Frontal cortex (tissue), 3 donors: ENCODE measurements at regions not wholly inside any gene's neighbourhood (a gene's known extent, or its start where the extent isn't known, plus 50 kb on each side); places are given as distances from the start of the nearest gene placed in this dataset.

ENCODE experiments used
- DNase-seq, 2 donors: peaks; one replicate each; pipeline ENCODE4 v3.0.0; 2012; ENCODE audit warnings: low spot score in 2 of 2
- FAIRE-seq: peaks from 2 replicates; lab custom pipeline; 2012; peaks lifted over from hg19 to GRCh38; lab: Jason Lieb, UNC
- donor health status: control.
- donor health status: control.
- donor health status: control.

DNA sequence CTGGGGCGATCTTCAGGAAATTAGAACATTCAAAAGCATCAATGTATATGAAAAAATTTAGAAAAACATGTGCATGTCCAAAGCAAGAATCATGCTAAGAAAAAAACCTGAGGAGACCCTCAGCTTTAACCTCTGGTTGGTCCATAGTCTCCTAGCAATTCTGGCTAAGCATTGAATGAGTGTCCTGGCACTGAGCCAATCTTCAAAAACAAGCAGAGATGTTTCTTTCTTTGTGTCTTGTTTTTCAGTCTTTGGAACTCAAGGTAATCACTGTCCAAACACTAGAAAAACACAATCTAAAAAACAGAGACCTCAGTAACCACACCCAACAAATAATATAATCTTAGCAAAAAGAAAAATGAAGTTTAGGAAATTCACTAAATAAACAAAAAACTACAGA is 205.4 kb upstream of the CARD18 start:
- no peak for DNase-seq
- FAIRE-seq: no peak

DNA sequence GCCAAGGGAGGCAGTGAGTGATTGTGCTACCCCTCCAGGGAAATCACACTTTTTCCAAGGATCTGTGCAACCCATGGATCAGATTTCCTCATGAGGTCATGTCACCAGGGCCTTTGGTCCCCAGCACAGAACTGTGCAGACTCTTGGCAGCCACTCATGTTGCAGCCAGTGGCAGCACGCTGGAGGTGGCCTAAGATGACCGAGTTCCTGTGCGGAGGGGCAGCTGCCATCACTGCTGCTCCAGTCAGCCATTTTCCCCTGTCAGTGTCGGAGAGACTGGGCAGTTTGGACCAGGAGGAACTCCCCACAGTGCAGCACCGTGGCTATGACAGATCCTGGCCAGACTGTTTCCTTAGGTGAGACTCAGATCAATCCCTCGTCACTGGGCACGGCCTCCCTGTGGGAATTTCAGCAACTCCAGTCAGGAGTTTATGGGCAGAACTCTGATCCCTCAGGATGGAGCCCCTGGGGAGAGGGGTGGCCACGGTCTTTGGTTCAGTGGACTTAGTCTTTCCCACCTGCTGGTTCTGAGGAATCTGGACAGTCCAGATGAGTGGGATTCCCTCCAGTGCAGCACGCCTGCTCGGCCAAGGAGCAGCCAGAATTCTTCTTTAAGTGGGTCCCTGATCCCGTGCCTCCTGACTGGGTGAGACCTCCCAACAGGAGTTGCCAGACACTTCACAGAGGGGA is 194.6 kb upstream of the CARD18 start:
- FAIRE-seq (no peak), DNase-seq (no peak)

DNA sequence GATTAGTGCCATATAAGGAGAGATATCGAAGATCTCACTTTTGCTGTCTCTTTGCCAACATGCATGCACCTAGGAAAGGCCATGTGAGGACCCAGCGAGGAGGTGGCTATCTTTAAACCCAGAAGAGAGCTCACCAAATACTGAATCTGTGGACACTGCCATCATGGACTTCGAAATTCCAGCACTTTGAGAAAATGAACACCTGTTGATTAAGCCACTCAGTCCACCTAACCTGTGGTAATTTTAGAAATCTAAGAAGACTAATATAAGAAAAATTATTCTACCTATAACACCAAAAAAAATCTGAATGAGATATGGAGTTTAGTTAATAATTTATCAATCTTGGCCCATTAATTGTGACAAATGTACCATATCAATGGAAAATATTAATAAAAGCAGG is 193.6 kb upstream of the CARD18 start:
- DNase-seq: no peak
- FAIRE-seq: no peak

DNA sequence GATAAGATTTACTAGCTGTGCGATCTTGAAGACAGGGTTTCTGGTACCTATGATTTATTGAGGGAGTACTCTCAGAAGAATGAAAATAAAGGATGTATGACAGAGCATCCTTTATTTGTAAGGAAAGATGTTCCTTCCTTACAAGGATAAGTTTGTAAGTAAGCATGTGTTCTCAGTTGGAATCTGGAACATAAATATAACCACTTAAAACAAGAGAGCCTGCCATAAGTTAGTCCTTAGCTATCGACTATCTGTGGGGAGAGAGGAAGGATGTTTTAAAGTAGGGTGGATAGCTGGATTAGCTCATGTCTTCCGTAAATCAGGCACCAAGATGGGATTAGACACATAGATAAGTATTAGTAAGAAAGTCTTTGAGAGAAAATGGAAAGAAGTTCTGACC is 192.6 kb upstream of the CARD18 start:
- FAIRE-seq (no peak), DNase-seq (no peak)

DNA sequence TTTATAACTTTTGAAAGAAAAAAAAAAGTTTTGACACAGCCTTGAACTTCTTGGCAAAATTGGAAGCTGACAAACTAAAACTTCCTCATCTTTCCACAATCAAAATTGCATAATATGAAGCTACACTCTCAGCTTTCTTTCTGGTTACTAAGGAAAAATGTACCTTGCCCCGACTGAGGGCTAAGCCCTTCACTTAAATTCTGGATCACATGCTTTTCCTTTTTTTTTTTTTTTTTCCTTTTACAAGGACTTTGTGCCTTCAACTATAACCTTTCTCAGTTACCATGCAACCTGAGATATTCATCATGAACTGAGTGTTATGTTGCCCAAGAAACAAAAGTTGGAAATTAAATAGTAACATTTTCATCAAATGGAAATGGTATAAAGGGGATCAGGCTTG is 188.5 kb upstream of the CARD18 start:
- DNase-seq: no peak
- no peak for FAIRE-seq

DNA sequence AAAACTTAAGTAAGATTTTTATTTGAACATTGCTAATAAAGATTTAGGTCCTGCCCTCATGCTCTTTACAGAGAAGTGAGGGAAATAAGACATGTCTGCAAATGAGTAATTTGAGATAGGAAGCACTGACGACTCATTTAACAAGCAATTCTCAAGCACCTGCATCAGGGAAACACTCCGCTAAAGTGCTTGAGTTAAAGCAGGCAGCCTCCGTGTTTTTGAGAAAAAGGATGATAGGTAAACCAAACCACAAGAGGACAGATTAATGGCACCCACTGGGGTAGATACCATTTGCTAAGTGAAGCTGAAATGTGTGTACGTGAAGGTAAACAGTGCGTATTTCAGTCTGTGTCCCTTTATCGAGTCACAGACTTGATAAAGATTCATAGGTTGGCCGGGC is 184.6 kb upstream of the CARD18 start:
- DNase-seq (no peak), FAIRE-seq (no peak)

DNA sequence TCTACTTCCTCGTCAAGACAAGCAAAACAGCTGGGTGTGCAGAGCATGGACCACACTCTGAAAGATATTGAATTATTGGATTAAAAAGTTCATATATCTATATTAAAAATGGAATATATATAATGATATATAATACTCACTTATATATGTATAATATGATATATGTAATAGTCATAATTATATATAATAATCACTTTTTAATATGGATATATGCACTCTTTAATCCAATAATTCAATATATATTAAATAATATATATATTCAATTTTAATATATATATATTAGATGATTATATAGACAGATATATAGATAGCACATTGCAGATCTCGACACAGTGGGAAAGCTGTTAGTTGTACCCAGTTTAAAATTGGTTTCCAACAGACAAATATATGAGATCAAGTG is 182.1 kb upstream of the CARD18 start:
- DNase-seq (no peak), FAIRE-seq (peak; percentile 79)

DNA sequence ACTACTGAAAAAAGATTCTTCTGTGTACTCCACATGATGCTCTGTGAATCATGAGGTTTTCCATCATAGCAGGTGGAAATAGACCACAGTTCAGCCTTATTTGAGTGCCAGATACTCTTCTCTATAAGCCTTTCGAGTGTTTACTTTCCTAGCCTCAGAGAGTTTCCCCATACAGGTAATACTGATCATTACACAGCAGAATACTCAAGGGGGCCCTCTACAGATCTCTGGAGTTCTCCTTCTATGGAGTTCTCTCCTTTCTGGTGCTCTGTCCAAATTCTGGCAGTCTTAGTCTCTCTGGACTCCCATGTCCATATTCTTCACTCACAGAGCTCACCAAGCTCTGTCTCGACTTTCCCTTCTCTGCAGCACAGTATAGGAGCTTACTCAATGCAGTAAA is 175.7 kb upstream of the CARD18 start:
- FAIRE-seq: no peak
- DNase-seq: no peak

DNA sequence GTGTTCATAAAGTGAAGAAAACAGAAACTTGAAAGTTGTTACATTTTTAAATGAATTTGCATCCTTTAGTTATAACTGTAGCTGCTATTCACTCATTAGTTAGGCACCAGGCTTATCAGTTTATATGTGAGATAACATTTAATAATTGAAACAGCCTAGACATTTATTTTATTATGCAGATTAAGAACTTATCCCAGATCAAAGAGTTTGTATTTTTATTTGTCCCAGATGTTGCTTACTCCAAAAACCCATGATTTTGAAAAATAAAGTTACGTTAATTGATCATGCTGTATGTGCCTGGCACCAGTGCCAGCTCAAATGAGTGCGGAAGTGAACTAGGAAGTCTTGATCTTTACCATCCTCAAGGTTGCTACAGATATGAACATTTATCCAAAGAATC is 172.7 kb upstream of the CARD18 start:
- no peak for DNase-seq
- FAIRE-seq: no peak

DNA sequence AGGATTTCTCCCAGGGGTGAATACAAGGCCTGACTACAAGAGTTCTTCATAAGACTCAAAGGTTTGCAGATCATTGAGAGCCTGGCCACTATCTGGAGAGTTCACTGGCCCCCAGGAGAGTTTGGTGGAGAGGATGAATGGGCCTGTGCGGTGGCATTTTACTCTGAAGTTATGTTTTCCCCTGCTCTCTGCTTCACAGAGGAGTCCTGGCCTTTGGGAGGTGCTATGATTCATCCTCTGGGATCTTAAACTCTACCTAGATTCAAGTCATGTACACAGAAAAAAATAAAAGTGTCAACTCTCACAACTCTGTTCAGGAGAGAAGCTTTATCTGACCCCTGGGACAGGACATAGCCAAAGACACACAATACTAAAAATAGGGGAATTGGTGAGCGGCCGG is 159.1 kb upstream of the CARD18 start:
- no peak for FAIRE-seq

DNA sequence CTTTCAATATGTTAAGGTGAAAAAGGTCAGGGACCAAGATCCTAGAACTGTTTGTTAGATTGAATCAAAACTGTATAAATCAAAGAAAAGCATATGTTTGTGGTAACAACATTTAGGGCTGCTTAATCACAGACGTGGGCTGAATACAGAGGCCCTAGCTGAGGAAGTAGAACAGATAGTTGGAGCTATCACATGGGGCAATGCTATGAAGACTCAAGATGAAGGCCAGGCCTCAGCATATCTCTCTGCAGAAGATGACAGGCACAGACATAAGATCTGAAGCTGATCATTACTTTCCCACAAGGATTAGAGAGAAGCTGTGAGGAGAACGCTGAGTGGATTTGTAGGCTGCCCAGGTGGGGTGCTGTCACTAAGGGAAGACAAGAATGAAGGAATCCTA is 158.6 kb upstream of the CARD18 start:
- no peak for DNase-seq

More for the DNA sequence above, 159.1 kb upstream of the CARD18 start:
- no peak for DNase-seq

DNA sequence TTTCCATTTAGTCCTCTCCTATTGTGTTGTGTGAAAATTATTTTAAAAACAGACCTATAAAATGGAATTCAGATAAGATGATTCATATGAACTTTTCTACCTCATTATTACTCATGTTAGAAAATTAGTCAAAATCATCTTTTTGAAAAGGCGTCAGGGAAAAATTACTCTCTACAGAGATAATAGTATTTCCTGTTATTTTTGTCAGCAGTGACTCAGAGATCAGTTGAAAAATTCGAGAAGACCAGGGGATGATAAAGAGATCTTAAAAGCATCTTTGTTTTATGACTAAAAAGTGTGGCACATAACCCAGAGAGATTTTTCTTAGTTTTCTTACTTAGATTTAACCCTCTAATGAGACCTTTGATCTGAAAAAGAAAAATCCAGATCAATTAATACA is 157.9 kb upstream of the CARD18 start:
- no peak for DNase-seq
- FAIRE-seq: no peak

More for the DNA sequence above, 158.6 kb upstream of the CARD18 start:
- FAIRE-seq: no peak

DNA sequence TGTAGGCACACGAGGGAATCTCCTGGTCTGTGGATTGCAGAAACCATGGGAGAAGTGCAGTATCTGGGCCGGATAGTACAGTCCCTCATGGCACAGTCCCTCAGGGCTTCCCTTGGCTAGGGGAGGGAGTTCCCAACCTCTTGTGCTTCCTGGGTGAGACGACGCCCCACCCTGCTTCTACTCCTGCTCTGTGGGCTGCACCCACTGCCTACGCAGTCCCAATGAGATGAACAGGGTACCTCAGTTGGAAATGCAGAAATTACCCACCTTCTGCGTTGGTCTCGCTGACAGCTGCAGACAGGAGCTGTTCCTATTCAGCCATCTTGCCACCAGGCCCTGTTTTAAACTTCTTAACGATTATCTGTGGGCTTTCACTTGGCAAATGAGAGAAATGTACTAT is 157.2 kb upstream of the CARD18 start:
- DNase-seq (no peak), FAIRE-seq (no peak)

DNA sequence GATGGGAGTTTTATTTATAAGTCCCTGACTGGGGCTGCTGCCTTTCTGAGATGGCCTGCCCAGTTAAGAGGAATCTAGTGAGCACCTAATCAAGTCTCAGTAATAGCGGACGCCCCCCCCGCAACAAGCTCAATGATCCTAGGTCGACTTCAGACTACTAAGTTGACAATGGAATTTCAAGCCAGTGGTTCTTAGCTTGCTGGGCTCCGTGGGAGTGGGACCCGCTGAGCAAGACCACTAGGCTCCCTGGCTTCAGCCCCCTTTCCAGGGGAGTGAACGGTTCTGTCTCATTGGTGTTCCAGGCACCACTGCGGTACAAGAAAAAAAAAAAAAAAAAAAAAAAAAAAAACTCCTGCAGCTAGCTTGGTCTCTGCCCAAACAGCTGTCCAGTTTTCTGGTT is 156.8 kb upstream of the CARD18 start:
- FAIRE-seq (no peak), DNase-seq (no peak)

DNA sequence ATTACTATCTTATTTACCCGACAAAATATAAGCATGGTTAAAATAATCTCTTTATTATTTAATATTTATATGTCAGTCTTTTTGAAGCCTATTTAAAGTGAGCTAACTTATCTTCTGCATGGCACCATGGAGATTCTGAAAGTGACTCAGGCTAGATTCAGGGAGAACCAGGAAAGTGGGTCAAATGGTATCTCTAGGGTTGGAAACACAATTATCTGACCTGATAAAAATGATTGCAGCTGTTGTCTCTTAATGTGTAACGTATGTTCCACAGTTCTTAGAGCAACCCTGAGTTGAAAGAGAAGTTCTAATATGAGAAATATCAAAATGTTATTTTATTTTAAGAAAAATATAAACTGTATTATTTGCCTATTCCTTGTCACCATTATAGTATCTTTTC is 143.1 kb upstream of the CARD18 start:
- FAIRE-seq: no peak
- no peak for DNase-seq

DNA sequence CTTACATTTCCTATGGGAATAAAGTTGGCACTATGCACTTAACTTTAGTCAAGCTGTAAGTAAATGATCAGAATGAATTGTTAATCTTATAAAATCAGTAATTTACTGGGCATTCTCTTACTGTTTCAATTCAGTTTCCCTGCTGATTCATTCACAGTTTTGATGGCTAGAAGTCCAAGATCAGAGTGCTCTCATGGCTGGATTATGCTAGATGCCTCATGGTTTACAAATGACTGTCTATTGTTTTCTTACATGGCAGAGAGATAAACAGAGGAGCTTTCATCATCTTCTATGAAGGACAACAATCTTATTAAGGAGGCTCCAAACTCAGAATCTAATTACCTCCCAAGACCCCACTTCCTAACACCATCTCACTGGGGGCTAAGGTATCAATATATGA is 135.1 kb upstream of the CARD18 start:
- DNase-seq: no peak
- FAIRE-seq: no peak

DNA sequence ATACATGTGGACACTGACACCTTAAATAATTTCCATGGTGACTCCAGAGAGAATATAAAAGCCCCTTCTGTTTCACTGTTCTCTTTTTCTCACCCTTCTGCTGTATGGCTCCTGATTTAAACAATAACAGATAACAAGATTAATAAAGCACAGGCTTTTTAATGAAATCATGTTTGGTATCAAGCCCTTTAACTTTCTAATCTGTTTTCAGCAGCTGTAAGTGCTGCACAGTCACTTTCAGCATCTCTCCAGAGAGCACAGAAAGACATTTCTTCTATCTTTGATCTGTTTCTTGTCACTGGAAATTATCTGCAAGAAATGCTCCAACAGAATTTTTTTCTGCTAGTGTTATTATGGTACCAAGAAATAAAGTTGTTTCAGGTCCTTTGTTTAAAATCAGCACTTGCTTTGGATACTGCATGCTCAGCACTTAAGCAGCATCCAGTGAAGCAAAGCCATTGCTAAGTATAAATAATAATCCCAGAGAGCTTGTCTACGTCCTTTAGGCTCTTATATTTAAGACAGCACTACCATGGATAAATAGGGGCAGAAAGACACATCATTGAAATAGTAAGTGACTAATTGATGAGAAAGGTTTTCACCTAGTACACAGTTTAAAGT is 134.2 kb upstream of the CARD18 start:
- FAIRE-seq: no peak

DNA sequence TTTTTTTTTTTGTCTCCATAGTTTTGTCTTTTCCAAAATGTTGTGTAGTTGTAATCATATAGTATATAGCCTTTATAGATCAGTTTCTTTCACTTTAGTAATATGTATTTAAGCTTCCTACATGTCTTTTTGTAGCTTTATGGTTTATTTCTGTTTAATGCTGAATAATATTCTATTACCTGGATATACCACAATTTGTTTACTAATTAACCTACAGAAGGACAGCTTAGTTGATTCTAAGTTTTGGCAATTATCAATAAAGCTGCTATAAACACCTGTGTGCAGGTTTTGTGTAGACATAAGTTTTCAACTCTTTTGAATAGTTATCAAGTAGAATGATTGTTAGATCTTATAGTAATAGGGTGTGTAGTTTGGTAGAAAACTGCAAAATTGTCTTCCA is 130.3 kb upstream of the CARD18 start:
- DNase-seq (no peak), FAIRE-seq (no peak)

More for the DNA sequence above, 134.2 kb upstream of the CARD18 start:
- DNase-seq: no peak

DNA sequence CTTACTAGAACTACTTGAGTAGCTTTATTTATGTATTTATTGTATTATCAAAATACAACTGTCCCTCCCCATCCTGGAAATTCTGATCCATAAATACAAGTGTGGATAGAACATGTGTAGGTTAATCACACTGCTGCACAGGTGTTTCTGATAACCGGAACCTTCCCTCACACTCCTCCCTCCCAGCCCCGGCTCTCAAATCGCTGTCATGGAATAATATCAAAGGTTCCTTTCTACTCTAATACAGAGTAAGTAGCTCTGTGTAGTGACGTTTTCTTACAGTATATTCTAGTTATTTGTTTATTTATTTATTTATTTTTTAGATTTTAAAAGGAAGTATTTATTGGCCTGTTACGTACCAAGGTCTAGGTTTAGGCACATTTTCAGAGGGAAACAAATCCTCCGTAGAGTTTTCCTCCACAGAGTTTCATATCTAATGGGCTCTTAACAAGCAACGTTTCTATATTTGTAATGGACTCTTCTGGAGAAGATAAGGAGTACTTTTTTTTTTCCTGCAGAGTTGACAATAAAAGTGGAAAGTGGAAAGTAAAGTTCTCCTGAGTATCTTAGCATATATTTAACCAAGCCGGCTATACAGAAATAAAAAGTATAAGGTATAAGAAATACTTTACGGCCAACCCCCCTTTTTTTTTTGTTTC is 129.0 kb upstream of the CARD18 start:
- FAIRE-seq (no peak), DNase-seq (no peak)

DNA sequence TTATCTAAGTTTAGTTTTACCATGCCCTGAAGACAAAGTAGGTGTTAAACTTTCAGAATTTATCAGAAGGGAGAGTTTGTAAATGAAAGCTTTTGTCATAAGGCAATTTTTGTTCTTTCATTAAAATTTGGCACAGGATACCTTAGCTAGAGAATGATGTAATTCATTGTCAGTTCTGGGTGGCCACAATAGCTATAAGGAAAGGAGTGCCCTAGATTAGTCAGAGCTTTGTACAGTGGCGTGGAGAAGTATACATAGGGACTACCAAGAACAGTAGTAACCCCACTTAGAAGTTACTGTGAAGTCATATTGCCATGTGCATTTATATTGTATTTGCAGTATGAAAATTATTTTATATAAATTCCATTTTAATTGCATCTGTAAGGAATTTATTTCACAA is 126.3 kb upstream of the CARD18 start:
- DNase-seq (no peak), FAIRE-seq (no peak)

DNA sequence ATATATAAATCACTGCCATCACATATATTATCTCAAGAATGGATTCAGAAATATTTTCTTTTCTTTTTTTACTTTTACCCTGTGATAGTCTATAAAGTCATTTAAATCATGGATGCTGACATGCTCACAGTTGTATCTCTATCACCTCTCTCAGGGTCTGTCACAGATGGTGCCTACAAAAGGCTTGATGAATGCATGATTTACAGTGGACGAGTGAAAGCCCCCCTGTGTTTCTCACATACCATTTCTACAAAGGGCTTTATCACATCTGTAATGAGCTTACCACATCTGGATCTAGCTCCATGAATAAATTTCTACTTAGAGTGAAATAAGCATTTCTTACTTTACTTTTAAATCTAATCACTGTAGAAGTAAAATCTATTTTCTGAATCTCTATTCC is 121.4 kb upstream of the CARD18 start:
- DNase-seq: no peak
- FAIRE-seq: no peak
